Peyer's patch (tissue), 4 donors: ENCODE measurements at regions not wholly inside any gene's neighbourhood (a gene's known extent, or its start where the extent isn't known, plus 50 kb on each side); places are given as distances from the start of the nearest gene placed in this dataset.

ENCODE experiments used
- DNase-seq, 3 donors: peaks; one replicate each; pipeline ENCODE4 v3.0.0-alpha.2; 2017 to 2019
- H3K27ac ChIP-seq, 4 donors: fragments of 200-600 bp; sonication (generic); one replicate each; pipeline ENCODE4 v1.5.1; 2016 to 2019
- H3K27me3 ChIP-seq, 2 donors: fragments of 200-600 bp; sonication (generic); one replicate each; pipeline ENCODE4 v1.5.1; 2019
- H3K36me3 ChIP-seq, 3 donors: fragments of 200-600 bp; sonication (generic); one replicate each; pipeline ENCODE4 v1.5.1; 2016 to 2019
- H3K4me1 ChIP-seq, 4 donors: fragments of 200-600 bp; sonication (generic); one replicate each; pipeline ENCODE4 v1.5.1; 2016 to 2019
- H3K4me3 ChIP-seq, 4 donors: fragments of 200-600 bp; sonication (generic); 1 replicate in 3 of 4; 2 replicates in 1 of 4; pipeline ENCODE4 v1.5.1; 2016 to 2019; ENCODE audit warnings: mild to moderate bottlenecking in 1 of 4
- H3K9me3 ChIP-seq, 4 donors: fragments of 200-600 bp; sonication (generic); one replicate each; pipeline ENCODE4 v1.5.1; 2016 to 2019; ENCODE audit warnings: mild to moderate bottlenecking in 1 of 4
- CTCF ChIP-seq, 6 experiments: fragments of 450-650 bp in 4 of 6; fragments of 200-600 bp in 2 of 6; sonication (generic) in 1 of 6; IDR thresholded peaks; one replicate each; pipeline ENCODE4 v1.5.1; 2017 to 2019; ENCODE audit warnings: antibody characterized with exemption in 6 of 6, mild to moderate bottlenecking in 3 of 6, moderate library complexity in 1 of 6
- POLR2A ChIP-seq, 2 donors: fragments of 450-650 bp; IDR thresholded peaks; one replicate each; pipeline ENCODE4 v1.5.1; 2017; ENCODE audit warnings: antibody characterized with exemption in 2 of 2, mild to moderate bottlenecking in 2 of 2, moderate library complexity in 2 of 2

- H3K4me1 ChIP-seq, result no peaks in the 10 kb centered on the region
- H3K27me3 ChIP-seq, result no peaks in the 10 kb centered on the region
- H3K27ac ChIP-seq, result no peak overlapping the region
- H3K9me3 ChIP-seq, result no peaks in the 10 kb centered on the region
- H3K36me3 ChIP-seq, result no peaks in the 10 kb centered on the region
- no peak overlapping the region for H3K4me3 ChIP-seq
- DNase-seq, result no peak
- TF ChIP-seq POLR2A (IDR thresholded peaks at IDR 0.05), result no peak
- TF ChIP-seq CTCF (IDR thresholded peaks at IDR 0.05), result no peak
These were observed 66.9 kb downstream of the OR2K2 start for GRCh38 chr9:111263116-111263515.

- no peaks in the 10 kb centered on the region for H3K4me1 ChIP-seq
- H3K27me3 ChIP-seq, result no peaks in the 10 kb centered on the region
- DNase-seq, result no peak
- H3K27ac ChIP-seq, result no peak overlapping the region
- H3K36me3 ChIP-seq, result no peaks in the 10 kb centered on the region
- H3K9me3 ChIP-seq, result no peaks in the 10 kb centered on the region
- no peak overlapping the region for H3K4me3 ChIP-seq
- TF ChIP-seq CTCF (IDR thresholded peaks at IDR 0.05) (no peak), POLR2A (IDR thresholded peaks at IDR 0.05) (no peak)
These were observed 71.2 kb downstream of the OR2K2 start for GRCh38 chr9:111258875-111259271.

GRCh38 chr9:111258209-111258874 is 71.7 kb downstream of the OR2K2 start:
- no peaks in the 10 kb centered on the region for H3K36me3 ChIP-seq
- DNase-seq, result no peak
- H3K9me3 ChIP-seq, result no peaks in the 10 kb centered on the region
- no peaks in the 10 kb centered on the region for H3K27me3 ChIP-seq
- no peaks in the 10 kb centered on the region for H3K4me1 ChIP-seq
- H3K4me3 ChIP-seq, result no peak overlapping the region
- H3K27ac ChIP-seq, result no peak overlapping the region
- TF ChIP-seq POLR2A (IDR thresholded peaks at IDR 0.05), result no peak
- no peak for TF ChIP-seq CTCF (IDR thresholded peaks at IDR 0.05)

- no peak overlapping the region for H3K27ac ChIP-seq
- H3K27me3 ChIP-seq, result no peaks in the 10 kb centered on the region
- H3K4me1 ChIP-seq, result no peaks in the 10 kb centered on the region
- H3K4me3 ChIP-seq, result no peak overlapping the region
- no peak for TF ChIP-seq POLR2A (IDR thresholded peaks at IDR 0.05)
- H3K9me3 ChIP-seq, result no peaks in the 10 kb centered on the region
- DNase-seq, result no peak
- H3K36me3 ChIP-seq, result no peaks in the 10 kb centered on the region
These were observed 76.1 kb downstream of the OR2K2 start for GRCh38 chr9:111253742-111254437.

GRCh38 chr9:111250875-111251842 is 78.9 kb downstream of the OR2K2 start:
- H3K36me3 ChIP-seq, result no peaks in the 10 kb centered on the region
- H3K4me1 ChIP-seq, result no peaks in the 10 kb centered on the region
- DNase-seq, result no peak
- H3K27me3 ChIP-seq, result no peaks in the 10 kb centered on the region
- TF ChIP-seq POLR2A (IDR thresholded peaks at IDR 0.05), result no peak
- TF ChIP-seq CTCF (IDR thresholded peaks at IDR 0.05), result no peak
- H3K27ac ChIP-seq, result no peak overlapping the region
- H3K9me3 ChIP-seq, result no peaks in the 10 kb centered on the region
- no peak overlapping the region for H3K4me3 ChIP-seq
